ENCODE measurements at regions not wholly inside any gene's neighbourhood (a gene's known extent, or its start where the extent isn't known, plus 50 kb on each side); places are given as distances from the start of the nearest gene placed in this dataset.

DNA sequence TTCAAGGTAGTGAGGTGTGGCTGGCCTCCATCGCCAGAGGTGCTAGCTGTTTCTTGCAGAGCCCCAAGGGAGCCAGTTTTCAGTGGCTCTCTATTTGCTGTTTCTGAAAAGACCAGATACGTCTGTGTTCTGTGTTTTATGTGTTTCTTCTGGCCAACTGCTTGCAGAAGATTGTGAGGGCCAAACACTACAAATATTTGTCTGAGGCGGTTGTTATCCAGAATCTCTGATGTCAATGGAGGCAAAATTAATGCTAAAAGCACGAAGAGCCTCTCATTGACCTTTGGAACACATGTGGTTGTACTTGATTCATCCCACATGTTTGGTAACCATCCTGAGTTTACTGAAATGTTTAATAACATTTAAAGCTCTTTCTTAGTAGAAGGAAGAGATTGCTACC, 113.9 kb downstream of the CT47B1 start:
- peak; percentile 15 for DNase-seq
- Histone ChIP-seq H3K27me3 (replicated peaks) (no peaks in the 10 kb centered on the region), H3K27ac (no peak overlapping the region), H3K36me3 (replicated peaks) (no peaks in the 10 kb centered on the region), H3K4me3 (ENCODE audit: low read depth, low read length) (no peak overlapping the region)
- in situ Hi-C loops (cut with HindIII; ENCODE audit: low pct_ligation_motif_present, low sequenced_read_pairs): no loop called here
- TF ChIP-seq, protein P1, sequence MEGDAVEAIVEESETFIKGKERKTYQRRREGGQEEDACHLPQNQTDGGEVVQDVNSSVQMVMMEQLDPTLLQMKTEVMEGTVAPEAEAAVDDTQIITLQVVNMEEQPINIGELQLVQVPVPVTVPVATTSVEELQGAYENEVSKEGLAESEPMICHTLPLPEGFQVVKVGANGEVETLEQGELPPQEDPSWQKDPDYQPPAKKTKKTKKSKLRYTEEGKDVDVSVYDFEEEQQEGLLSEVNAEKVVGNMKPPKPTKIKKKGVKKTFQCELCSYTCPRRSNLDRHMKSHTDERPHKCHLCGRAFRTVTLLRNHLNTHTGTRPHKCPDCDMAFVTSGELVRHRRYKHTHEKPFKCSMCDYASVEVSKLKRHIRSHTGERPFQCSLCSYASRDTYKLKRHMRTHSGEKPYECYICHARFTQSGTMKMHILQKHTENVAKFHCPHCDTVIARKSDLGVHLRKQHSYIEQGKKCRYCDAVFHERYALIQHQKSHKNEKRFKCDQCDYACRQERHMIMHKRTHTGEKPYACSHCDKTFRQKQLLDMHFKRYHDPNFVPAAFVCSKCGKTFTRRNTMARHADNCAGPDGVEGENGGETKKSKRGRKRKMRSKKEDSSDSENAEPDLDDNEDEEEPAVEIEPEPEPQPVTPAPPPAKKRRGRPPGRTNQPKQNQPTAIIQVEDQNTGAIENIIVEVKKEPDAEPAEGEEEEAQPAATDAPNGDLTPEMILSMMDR (IDR thresholded peaks at IDR 0.05; ENCODE audit: low read depth, low read length, missing control alignments): no peak

DNA sequence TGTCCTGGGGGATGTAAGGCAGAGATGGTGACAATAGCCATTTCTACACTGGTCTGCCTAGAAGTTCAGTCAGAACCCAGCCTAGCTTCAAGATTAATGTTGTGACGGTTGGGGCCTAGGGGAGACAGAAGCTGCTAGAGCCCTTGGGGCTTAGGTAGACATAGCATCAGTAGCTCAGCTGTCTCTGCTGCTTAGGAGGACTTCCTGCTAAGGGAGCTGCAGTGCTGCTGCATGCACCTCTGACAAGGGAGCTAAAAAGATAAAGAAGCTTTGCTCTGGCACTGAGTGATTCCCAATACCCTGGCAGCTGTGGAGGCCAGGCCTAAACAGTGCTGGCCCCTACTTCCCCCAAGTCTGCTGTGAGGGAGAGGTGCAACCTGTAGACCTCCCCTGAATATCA, 116.0 kb downstream of the CT47B1 start:
- no peak overlapping the region for H3K27ac ChIP-seq
- no peak overlapping the region for H3K4me3 ChIP-seq (ENCODE audit: low read depth, low read length)
- TF ChIP-seq, protein P1 (IDR thresholded peaks at IDR 0.05; ENCODE audit: low read depth, low read length, missing control alignments): no peak
- DNase-seq: no peak
- no peaks in the 10 kb centered on the region for H3K27me3 ChIP-seq (replicated peaks)
- H3K36me3 ChIP-seq (replicated peaks): no peaks in the 10 kb centered on the region
- in situ Hi-C loops (cut with HindIII; ENCODE audit: low pct_ligation_motif_present, low sequenced_read_pairs): no loop called here

DNA sequence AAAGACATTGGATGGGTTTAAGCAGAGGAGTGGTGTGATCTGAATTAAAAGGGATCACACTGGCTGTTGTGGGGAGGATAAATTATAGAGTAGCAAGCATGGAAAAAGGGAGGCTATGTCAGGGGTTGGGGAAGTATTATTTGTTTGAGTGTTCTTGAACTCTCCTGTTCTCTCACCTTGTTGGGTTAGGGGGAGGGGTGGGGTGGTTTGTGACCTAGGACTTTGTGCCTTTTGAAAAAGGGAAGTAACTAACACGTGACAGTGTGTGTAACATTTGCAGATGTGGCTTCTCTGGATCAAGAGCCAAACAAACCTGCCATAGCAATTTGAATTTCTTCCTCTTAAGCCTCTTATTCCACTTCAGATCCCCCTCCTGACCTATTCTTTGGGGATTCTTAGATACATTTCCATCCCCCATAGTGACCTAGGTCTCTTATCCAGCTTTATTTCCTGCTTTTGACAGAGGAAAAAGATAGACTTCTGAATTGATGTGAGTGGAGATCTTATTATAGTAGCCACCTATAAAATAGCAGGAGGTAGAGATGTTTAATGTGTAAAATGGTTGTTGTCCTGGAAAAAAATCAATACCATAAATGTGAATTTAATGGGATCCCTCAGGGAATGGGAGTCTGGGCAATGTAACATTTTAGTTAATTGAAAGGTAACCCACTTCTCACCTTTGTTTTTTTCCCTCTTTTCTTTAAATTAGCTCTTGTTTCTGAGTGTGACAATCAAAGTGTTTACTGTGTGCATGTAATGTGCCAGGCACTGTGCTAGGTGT, 120.4 kb downstream of the CT47B1 start:
- in situ Hi-C loops (cut with HindIII; ENCODE audit: low pct_ligation_motif_present, low sequenced_read_pairs): no loop called here
- TF ChIP-seq, protein P1 (IDR thresholded peaks at IDR 0.05; ENCODE audit: low read depth, low read length, missing control alignments): no peak
- Histone ChIP-seq H3K27ac (no peak overlapping the region), H3K27me3 (replicated peaks) (no peaks in the 10 kb centered on the region), H3K4me3 (ENCODE audit: low read depth, low read length) (no peak overlapping the region), H3K36me3 (replicated peaks) (no peaks in the 10 kb centered on the region)
- no peak for DNase-seq

DNA sequence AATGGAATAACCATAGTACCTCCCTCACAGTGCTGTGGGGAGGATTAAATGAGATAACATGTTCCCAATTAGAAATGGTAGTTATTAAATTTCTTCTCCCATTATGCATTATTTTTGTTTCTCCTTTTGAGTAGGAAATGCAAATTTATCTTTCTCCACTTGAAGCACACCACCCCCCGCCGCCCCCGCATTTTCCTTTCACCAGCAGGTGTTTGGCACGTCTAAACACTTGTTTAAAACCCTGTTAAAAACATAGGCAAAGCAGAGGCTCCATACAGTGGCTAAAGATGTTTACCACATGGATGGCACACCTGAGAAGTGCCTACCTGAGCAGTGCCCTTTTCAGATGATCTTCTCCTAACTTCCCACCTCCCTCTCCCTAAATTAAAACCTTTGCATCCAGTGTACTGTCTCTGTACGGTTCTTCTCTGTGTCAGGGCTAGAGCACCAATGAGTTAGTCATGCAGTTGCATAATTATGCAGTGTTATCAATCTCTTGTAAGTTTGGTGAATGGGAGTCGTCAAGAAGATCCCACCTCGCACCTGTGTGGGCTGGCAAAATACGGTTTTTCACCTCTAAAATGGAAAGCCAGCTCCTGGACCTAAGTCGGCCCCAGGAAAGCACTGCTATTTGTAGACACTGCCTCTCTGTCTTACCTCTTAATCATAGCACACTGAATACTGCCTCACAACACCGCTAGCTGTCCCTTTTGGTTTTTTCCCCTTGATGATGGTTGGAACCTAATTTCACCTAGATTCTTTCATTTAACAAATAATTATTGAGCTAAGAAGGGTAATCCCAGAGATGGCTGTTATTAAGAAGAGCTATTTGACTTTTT, 122.0 kb downstream of the CT47B1 start:
- Histone ChIP-seq H3K27me3 (replicated peaks) (no peaks in the 10 kb centered on the region), H3K4me3 (ENCODE audit: low read depth, low read length) (no peak overlapping the region), H3K36me3 (replicated peaks) (no peaks in the 10 kb centered on the region), H3K27ac (no peak overlapping the region)
- TF ChIP-seq, protein P1 (IDR thresholded peaks at IDR 0.05; ENCODE audit: low read depth, low read length, missing control alignments): no peak
- DNase-seq: no peak
- in situ Hi-C loops (cut with HindIII; ENCODE audit: low pct_ligation_motif_present, low sequenced_read_pairs): no loop called here

DNA sequence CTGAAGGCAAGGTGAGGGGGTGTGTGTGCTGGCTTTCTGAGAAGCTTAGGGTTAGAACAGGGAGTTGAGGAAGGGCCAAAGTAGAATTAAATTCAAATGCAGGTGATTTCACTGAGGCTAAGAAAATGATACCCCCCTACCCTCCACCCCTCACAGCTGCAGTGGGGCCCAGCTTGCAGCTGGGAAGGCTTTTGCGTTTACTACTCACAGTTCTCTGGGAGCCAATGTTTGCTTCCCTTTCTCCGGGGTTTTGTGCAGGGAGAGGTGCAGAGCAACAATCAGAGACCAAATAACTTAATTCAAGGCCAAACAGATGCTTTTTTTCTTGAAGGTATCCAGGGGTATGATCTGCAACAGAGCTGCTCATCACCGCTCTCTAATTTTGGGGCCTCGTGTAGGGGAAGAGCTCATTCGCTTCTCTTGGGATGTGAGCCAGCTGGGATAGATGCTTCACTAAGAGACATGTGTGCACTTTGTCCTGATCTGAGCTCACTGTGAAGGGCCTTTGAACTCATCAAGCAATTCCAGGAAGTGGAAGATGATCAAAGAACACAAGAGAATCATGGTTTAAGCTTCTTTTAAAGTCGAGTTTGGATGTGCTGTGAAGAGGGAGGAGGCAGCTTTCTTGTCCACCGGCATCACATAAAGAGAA, 122.7 kb upstream of the C1GALT1C1 start:
- TF ChIP-seq, protein P1 (IDR thresholded peaks at IDR 0.05; ENCODE audit: low read depth, low read length, missing control alignments): no peak
- no peak for DNase-seq
- H3K27ac ChIP-seq: no peak overlapping the region
- in situ Hi-C loops (cut with HindIII; ENCODE audit: low pct_ligation_motif_present, low sequenced_read_pairs): no loop called here
- H3K27me3 ChIP-seq (replicated peaks): no peaks in the 10 kb centered on the region
- H3K4me3 ChIP-seq (ENCODE audit: low read depth, low read length): no peak overlapping the region
- no peaks in the 10 kb centered on the region for H3K36me3 ChIP-seq (replicated peaks)
